Fibroblast of mammary gland (primary cell): ENCODE measurements at regions not wholly inside any gene's neighbourhood (a gene's known extent, or its start where the extent isn't known, plus 50 kb on each side); places are given as distances from the start of the nearest gene placed in this dataset.
"Not testable (repeated sequence)": the region's sequence is repeated elsewhere in the genome, so short reads cannot be mapped to it uniquely, and the experiment has no call there.

Experiments
- DNase-seq: peaks from one replicate; pipeline ENCODE4 v3.0.0-alpha.2; 2010; ENCODE audit warnings: low read depth
- H3K4me3 ChIP-seq: 2 replicates; pipeline ENCODE4 v1.5.1; 2011; ENCODE audit warnings: low read depth, mild to moderate bottlenecking, low read length, moderate library complexity; ENCODE audit not compliant: control insufficient read depth
- TF ChIP-seq, protein P1 (sequence below): conservative IDR thresholded peaks from 2 replicates; pipeline ENCODE4 v1.5.1; 2011; ENCODE audit warnings: low read depth, low read length, inconsistent platforms; ENCODE audit not compliant: control insufficient read depth, insufficient read depth

- TF ChIP-seq, protein P1, sequence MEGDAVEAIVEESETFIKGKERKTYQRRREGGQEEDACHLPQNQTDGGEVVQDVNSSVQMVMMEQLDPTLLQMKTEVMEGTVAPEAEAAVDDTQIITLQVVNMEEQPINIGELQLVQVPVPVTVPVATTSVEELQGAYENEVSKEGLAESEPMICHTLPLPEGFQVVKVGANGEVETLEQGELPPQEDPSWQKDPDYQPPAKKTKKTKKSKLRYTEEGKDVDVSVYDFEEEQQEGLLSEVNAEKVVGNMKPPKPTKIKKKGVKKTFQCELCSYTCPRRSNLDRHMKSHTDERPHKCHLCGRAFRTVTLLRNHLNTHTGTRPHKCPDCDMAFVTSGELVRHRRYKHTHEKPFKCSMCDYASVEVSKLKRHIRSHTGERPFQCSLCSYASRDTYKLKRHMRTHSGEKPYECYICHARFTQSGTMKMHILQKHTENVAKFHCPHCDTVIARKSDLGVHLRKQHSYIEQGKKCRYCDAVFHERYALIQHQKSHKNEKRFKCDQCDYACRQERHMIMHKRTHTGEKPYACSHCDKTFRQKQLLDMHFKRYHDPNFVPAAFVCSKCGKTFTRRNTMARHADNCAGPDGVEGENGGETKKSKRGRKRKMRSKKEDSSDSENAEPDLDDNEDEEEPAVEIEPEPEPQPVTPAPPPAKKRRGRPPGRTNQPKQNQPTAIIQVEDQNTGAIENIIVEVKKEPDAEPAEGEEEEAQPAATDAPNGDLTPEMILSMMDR, result no peak
- H3K4me3 ChIP-seq, result no peak overlapping the region
- no peak for DNase-seq
Observed at GRCh38 chr2:146709004-146709403, 1135.8 kb upstream of the ACVR2A start.

GRCh38 chr2:146701183-146701582 lies 1143.6 kb upstream of the ACVR2A start:
- no peak overlapping the region for H3K4me3 ChIP-seq
- TF ChIP-seq, protein P1, result peak; percentile 12
- peak; percentile 21 for DNase-seq

DNA sequence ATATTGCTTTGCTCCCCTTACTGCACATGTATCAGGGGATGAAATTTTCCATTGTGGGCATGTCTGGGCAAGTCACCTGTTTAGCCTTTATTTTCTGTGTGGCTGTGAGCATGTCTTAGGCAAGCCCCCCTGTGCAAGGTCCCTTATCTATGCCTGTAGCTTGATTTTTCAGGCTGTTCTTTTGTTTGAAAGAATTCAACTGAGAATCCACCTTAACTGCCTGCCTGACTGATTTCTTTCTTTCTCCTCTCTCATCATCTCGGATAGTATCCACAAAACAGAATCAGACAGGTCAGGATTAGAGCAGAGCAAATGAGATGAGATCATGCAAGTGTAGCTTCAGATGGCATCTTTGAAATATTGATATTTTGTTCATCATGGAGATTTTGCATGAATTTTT lies 1147.5 kb upstream of the ACVR2A start:
- DNase-seq, result no peak
- TF ChIP-seq, protein P1, result no peak
- H3K4me3 ChIP-seq, result no peak overlapping the region

DNA sequence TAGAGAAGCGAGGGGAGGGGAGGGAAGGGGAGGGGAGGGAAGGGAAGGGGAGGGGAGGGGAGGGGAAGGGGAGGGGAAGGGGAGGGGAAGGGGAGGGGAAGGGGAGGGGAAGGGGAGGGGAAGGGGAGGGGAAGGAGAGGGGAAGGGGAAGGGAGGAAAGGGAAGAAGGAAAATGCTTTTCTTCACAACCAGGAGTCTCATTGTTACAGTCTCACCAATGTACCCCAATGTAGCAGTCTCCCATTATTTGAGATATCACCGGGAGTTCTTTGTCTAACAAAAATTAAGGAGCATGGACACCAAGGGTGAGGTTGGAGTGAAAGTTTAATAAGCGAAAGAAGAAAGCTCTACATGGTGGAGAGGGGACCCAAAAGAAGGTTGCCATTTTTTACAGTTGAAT lies 1148.0 kb upstream of the ACVR2A start:
- DNase-seq, H3K4me3 ChIP-seq: not testable (repeated sequence)

DNA sequence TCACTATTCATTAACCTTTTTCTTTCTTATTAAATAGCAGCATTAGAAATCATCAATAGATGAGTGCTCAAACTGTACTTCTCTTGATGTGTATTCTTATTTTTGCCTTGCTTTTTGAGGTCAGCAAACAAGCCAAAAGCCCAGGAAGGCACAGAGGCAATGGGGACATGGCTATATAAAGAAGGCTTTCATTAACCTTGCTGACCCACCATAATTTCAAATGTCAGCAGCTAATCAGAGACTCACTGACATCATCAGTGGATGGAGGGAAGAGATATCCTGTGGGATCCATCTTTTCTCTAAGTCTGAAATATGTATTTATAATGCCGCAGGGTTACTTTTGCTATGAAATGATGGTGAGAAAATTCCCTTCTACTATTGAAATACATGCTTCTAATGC lies 1162.8 kb upstream of the ACVR2A start:
- TF ChIP-seq, protein P1, result no peak
- no peak overlapping the region for H3K4me3 ChIP-seq
- no peak for DNase-seq

DNA sequence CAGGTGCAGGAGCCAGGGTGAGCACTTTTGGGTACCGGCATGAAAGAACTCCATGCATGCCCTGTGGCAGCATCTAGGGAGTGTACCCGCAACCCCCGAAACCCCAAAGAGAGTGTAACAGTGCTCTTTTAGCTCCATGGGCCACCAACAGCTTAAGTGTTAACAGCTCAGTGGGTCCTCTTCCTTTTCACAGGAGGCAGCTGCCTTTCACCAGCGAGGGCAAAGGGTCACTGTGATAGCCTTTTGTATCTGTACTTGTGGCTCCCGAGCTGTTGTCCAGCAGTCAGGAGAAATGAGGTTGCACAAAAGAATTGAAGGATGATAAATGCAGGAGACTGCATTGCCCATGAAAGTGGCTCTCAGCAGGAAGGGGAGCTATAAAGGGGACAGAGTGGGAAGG lies 1166.3 kb upstream of the ACVR2A start:
- H3K4me3 ChIP-seq, result no peak overlapping the region
- TF ChIP-seq, protein P1, result no peak
- no peak for DNase-seq

- no peak overlapping the region for H3K4me3 ChIP-seq
- peak; percentile 4 for DNase-seq
- TF ChIP-seq, protein P1, result peak; percentile 30
Observed at GRCh38 chr2:146677280-146677679, 1167.5 kb upstream of the ACVR2A start.

- H3K4me3 ChIP-seq, result no peak overlapping the region
Observed at GRCh38 chr2:146669735-146670134, 1175.1 kb upstream of the ACVR2A start.

More at GRCh38 chr2:146669735-146670134, 1175.1 kb upstream of the ACVR2A start:
- TF ChIP-seq, protein P1, result no peak
- DNase-seq, result no peak
